ENCODE measurements at regions not wholly inside any gene's neighbourhood (a gene's known extent, or its start where the extent isn't known, plus 50 kb on each side); places are given as distances from the start of the nearest gene placed in this dataset.
A peak's percentile ranks its signal among the peaks of the same experiment; 100 is the strongest.

GRCh38 chr18:47530695-47531094, 279.2 kb upstream of the SKOR2 start:
- DNase-seq, result no peak

GRCh38 chr18:47528343-47528742, 276.9 kb upstream of the SKOR2 start:
- DNase-seq, result no peak

DNA sequence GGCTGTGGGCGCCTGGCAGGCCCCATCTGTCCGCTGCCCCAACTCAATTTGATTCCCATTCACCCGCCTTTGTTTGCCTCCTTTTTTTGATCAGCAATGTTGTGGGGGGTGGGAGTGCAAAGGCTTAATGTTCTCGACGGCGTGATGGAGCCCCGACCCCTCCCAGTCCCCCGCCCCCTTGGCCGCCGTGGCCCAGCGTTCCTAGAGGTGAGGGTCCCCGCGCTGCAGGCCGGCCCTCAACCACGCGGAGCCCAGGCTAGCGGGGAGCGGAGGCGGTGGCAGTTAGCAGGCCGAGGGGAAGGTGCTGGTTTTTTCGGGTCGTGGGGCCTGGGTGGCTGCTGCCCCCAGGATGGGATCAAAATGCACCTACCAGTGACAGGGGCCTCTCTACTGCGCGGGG, 274.7 kb upstream of the SKOR2 start:
- DNase-seq, result no peak

DNA sequence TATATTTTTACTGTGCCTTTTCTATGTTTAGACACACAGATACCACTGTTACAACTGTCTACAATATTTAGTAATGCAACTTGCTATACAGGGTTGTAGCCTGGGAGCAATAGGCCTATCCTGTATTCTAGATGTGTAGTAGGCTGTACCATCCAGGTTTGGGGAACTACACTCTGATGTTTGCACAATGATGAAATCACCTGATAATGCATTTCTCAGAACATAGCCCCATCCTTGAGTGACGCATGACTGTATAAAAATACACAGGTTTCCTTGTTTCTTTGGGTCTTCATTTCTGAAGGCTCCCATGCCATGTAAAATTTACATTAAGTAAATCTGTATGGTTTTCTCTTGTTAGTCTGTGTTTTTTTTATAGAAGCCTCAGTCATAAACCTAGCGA, 270.9 kb upstream of the SKOR2 start:
- DNase-seq, result no peak

DNA sequence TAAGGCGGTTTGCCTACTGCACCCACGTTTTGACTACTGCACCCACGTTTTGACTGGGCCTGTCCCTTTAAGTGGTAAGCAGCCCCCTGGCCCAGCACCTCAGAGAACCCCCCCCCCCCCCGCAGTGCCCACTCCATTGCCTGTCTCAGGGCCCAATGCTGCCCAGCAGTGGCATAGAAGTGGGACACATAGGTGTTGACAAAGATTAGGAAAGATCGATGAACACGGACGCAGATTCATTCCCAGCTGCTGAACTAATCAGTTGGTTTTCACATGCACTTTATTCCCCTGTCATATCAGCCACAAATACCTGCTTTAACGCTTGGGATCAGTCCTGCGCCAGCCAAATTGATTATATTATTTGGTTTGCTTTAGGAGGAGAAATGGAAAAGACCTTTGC, 268.8 kb upstream of the SKOR2 start:
- no peak for DNase-seq

DNA sequence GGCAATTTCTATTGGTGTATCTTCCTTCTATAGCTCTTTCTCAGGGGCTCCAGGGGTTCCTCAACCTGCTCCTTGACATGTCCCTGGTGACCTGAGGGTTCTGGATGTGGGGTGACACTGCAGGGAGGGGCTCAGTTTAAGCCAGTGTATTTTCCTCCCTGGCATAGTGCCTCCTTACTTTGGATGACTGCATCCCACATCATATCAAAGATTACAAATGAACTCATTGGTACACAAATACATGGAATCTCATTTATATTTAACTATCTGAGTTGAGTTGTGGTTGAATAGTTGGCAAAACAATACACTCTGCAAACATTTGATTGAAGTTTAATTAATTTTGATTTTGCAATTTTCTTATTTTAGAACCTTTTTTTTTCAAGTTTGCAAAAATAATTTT, 268.2 kb upstream of the SKOR2 start:
- no peak for DNase-seq

GRCh38 chr18:47519277-47519676, 267.8 kb upstream of the SKOR2 start:
- DNase-seq, result no peak

DNA sequence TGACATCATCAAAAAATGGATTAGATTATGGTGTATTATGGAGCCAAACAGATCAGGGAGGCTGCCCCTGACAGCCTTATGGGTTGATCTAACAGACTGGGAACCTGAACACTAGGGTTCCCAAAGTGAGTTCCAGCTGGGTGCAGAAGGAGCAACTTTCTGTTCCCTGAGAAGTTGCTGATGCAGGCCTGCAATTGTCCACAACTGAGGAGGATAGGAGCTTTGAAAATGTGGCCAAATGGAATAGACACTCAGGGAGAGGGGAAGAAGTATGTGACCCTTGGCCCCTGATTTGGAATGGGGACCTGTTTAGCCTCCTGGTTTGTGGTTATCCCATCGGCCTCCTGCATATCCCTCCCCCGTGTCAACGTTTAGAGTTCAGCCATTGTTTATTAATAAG, 262.2 kb upstream of the SKOR2 start:
- no peak for DNase-seq

DNA sequence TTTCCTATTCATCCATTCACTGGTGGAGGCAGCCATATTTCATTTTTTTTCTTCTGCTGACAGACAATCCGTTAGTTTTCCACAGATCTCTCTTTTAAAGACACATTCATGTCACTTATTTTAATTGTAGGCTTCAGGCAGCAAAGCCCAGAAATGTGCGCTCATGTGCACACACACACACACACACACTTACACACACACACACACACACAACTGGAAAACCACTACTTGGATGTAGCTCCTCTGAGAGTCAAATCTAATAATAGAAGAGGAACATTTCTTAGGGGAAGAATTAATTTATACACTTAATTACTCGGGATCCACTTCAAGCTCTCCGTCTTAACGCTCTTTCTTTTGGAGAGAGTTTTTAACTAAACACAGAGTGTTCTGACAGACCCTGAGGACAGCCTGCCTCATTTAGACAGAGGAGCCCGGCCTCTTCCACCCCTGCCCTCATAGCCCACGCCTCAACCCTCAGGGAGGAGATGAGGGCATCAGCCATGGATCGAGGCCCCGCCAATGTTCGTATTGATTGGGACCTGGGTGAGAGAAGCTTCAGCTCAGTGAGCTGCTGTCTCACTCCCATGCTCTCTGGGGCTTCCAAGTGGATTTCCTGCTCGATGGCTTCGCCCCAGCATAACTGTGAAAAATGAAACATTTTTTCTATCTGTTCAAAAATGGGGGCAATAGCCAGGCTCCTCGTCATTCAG, 261.4 kb upstream of the SKOR2 start:
- DNase-seq, result no peak

DNA sequence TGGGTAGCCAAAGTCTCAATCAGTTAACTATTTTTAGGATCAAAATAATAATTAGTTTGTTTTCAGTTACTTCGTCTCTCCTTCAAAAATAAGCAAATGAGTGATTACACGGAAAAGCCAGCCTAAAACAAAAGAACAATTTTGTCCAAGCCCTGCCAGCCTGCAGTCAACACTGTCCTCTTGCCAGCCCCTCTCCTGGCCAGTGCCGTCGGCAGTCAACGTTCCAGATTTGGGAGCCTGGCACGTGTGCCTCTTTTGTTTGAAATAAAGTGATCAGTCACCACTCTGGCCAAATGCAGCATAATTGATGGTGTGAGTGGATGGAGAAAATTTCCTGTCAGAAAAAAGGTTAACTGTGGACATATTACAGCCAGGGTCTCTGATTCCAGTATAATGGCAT, 260.6 kb upstream of the SKOR2 start:
- DNase-seq, result no peak

DNA sequence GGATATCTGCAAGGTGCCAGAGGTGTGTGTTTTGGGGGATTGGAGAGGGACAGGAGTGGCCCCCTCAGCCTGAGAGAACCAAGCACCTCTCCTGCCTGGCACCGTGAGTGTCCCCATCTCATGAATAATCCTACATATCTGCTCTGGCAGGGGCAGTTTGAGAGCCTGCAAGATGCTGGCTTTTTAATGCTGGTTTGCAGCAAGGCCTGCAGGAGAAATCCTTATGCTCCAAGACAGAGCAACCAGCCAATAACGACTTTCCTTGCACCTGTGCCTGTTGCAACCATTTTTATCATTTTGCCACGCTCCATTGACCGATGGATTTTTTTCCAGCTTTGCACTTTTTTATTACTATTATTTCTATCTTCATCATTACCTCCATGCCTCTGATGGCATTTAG, 259.4 kb upstream of the SKOR2 start:
- DNase-seq, result no peak

DNA sequence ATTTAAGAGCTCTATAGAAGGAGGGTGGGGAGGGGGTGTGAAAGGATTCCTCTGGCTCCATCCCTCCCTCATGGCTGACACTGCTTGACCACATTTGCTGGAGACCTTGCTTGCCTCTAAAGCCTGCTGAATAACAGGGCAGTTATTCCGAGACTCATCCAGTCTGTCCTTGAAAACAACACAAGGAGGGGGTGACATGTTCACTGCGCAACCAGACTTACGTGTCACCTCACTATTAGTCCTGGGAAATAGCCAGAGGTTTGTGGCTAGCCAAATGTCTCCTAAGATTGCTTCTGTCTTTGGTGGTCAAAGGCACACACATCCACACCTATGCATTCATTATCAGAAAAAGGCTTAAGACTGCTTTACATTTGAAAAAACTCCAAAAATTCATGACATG, 256.2 kb upstream of the SKOR2 start:
- no peak for DNase-seq

- DNase-seq, result no peak
These were observed 255.4 kb upstream of the SKOR2 start for GRCh38 chr18:47506897-47507296.

DNA sequence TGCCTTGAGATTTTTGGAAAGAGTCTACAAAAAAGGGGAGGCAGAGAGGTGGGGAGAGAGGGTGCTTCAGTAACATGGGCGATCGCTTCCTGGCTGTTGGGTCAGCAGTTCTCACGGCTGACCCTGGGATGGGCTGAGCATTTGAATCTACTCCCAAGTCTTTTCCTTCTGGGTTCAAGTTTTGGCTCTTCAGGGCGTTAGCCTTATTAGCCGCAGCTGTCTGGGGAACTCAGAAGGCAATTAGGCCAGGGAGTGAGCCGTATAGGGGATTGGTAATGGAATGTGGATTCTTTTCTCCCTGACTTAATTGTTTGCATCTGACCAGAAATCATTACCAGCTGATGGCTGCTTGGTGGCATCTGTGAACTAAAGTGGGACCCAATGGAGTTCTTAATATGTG, 250.5 kb upstream of the SKOR2 start:
- no peak for DNase-seq

- DNase-seq, result no peak
These were observed 249.5 kb upstream of the SKOR2 start for GRCh38 chr18:47500930-47501329.

DNA sequence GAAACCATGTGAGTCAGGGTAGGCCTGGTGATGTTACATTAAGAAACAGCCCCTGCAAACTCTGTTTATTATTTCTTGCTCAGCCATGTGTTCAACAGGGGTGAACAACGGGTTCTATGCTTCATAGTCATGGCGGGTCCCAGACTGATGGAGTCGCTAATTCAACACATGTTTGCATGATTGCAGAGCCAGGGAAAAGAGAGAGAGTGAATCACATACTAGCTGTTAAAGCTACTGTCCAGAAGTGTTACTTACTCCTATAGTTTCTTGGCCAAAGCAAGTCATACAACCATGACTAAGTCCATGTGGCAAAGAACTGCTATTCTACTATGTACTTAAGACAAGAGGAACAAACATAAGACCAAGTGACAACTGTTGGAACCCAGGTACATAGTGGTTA, 241.2 kb upstream of the SKOR2 start:
- DNase-seq, result no peak

DNA sequence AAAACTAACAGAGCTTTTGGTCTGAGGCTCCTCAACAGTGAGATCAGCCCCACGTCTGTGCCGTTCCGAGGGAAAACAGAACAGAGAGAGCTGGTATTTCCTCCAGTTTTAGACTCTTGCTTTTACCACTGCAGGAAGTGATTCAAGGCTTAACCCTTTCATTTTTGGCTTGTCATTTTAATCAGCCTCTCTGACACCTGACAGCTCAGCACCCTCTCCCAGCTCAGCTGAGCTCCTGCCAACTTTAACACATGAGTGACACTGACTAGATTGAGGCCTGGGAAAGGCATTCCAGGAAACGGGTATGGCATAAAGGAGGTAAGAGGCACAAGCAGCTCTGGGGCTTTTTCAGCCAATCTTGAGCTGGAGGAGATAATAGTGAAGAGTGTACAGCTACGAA, 239.4 kb upstream of the SKOR2 start:
- DNase-seq, result peak; percentile 50

DNA sequence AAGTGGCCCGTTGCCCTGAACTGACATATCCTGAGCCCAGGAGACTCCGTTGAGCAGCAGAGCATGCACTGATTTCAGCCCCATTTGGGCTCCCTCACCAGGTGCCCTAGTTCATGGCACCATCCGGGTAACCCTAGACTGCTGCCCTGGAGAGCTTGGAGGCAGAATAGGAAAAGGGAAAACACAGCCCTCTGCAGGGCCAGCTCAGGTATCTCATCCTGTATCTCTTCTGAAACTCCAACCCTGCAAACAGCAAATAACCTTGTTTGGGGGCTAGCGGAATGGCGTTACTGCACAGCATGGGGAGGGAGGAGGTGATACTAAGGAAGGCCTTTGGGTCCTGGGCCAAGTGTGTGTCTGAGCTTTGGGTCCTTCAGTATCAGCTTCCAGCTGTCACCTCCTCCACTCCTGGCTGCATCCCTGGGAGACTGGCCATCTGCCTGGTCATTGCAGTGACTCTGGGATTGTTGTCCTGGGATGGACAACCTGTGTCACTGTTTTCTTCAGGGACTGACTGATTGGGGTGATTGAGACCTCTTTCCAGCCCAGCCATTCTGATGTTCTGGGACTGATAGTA, 233.8 kb upstream of the SKOR2 start:
- DNase-seq, result no peak

DNA sequence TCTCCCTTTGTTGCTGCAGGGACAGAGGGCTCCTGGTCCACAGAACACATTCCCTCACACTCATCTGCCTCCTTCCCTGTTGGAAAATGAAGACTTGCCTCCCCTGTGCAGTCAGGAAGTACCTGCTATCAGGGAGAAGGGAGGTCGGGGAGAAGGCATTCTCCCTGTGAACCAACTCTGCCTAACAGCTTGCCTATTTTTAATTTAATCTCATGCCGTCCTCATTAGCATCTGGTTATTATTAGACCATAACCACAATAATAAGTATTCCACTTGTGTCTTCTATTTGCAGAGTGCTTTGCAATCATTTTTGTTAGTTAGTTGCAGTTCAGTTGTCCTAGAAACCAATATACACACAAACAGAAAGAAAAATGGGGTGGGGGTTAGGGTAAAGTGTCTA, 232.6 kb upstream of the SKOR2 start:
- DNase-seq, result no peak

GRCh38 chr18:47480166-47480565, 228.7 kb upstream of the SKOR2 start:
- no peak for DNase-seq

DNA sequence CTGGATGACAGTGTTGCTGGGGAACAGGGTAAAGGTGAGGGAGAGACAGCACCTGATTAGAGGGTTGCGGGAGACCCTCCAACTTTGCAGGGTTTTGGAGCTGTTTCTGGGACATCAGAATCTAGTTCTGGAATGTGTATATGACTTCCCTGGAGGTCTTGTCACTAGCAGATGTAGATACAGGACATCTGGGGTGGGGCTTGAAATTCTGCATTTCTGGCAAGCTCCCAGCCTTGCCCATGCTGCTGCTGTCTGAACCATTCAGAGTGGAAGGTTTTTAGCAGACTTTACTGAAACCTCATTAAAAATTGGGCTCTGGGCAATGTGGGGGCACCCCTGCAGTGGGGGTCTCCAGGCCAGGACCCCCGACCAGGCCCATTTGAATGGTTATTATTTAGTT, 220.3 kb upstream of the SKOR2 start:
- DNase-seq, result no peak

GRCh38 chr18:47470941-47471340, 219.5 kb upstream of the SKOR2 start:
- no peak for DNase-seq

GRCh38 chr18:47469576-47469975, 218.1 kb upstream of the SKOR2 start:
- no peak for DNase-seq

DNA sequence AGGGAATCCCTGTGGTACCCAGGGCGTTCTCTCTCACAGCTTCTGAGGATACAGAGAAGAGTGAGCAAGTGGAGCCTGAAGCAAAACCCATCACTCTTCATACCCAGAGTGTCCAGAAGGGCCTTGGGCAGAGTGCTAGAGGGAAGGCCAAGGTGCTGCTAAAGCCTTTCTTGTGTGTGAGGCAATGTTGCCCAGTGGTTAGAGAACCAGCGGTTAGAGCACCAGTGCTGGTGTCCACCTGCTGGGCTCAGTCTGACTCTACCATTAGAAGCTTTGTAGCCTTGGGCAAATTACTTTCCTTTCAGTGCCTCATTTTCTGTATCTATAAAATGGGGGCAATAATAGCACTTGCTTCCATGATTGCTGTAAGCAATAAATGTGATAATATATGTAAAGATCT, 210.5 kb upstream of the SKOR2 start:
- no peak for DNase-seq

- DNase-seq, result no peak
These were observed 210.0 kb upstream of the SKOR2 start for GRCh38 chr18:47461406-47461948.

Data from dermis blood vessel endothelial cell (primary cell).